NCI-H526 (cell line): ENCODE measurements at regions not wholly inside any gene's neighbourhood (a gene's known extent, or its start where the extent isn't known, plus 50 kb on each side); places are given as distances from the start of the nearest gene placed in this dataset.
"Not testable (repeated sequence)": the region's sequence is repeated elsewhere in the genome, so short reads cannot be mapped to it uniquely, and the experiment has no call there.

Experiments used
- DNase-seq, 2 experiments: peaks; one replicate each; lab custom pipeline; 2025; lab: John Stamatoyannopoulos, UW

DNA sequence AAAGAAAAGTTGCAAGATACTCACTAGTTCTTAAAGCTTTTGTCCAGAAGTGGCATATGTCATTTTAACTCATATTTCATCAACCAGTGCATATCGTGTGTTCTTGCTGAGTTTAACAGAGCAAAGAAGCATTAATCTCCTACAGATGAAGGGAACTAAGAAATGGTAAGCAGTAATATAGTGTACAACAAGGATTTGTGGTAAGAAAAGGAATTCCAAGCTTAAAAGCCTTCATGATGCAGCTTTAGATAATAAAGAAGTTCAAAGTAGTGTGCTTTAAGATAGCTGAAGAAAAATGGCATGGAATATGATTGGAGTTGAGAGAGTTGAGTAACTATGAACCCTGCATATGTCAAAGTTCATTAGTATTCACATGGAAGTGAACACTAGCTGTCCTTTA, 649.8 kb upstream of the FSHR start:
- no peak for DNase-seq

DNA sequence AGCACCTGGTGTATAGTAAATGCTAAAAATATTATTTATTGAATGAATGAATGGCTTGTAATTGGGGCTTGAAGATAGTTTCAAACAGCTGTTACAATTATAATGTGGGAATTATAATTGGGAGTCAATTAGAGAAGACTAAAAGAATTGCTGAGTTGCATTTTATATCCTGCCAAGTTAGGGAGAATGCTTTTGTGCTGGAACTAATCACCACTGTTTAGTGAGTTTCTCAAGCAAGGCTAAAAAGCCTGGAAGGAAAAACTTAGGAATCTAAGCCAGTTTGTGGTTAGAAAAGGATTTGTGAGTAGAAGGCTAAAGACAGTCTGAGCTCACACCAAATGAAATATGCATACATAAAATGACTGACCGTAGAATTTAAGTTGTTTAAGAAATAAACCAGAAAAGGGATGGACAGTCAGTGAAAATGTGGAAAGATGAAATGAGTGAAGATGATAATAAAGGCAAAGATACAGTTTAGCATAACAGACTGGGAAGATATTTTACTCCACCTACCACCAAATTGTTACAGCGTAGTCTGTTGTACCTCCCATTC, 647.7 kb upstream of the FSHR start:
- no peak for DNase-seq

DNA sequence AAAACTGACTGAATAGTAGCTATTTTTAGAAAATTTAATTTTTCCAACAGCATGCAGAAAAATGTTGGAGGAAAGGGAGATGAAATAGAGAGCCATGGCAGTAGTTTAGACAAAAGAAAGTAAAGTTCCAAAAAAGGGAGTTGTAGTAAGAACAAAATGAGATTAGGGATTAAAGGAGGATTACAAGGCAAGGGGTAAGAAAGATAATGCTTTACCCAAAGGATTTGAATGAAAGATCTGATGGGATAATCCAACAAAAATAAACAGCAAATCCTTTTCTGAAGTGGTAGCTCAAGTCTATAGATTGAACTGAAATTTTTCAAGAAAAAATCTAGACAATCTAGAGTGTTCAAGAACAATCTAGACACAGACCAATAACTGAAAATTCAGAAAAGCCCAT, 644.3 kb upstream of the FSHR start:
- no peak for DNase-seq

DNA sequence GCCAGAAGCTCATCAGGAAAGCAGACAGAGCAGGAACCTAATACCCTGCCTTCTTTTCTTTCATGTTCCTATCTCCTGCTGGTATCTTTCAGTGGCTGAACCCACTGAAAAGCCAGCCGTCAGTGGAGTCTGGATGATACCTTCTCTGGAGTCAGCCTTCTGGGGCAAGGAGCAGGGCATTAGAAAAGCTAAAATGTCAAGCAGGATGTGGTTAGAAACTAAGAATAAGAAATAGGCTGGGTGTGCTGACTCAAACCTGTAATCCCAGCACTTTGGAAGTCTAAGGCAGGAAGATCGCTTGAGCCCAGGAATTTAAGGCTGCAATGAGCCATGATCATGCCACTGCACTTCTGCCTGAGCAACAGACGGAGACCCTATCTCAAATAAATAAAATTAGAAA, 642.0 kb upstream of the FSHR start:
- no peak for DNase-seq

DNA sequence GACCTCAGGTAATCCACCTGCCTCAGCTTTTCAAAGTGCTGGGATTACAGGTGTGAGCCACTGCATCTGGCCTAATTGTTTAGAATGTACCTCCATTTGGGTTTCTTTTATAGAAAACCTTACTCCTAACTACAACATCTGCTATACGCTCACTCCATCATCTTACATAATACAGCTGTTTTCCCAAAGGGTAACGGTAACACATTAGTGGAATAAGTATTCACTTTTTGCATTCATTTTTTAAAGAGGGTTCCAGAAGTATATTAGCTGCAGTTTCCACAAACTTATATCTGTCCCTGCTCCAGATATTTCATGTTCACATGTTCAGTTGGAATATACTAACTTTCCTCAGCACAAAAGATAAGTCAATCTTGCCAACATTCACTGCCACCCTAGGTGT, 640.1 kb upstream of the FSHR start:
- no peak for DNase-seq

DNA sequence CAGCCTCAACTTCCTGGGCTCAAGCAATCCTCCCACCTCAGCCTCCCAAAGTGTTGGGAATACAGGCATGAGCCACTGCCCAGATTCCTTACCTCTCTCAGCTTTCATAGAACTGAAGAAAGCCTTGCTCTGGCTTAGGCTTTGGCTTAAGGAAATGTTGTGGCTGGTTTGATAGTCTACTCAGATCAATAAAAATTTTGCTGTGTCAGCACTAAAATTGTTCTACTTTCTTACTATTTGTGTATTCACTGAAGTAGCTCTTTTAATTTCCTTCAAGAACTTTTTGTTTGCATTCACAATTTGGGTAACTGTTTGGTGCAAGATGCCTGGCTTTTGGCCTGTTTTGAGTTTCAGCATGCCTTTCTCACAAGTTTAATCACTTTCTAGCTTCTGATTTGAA, 634.0 kb upstream of the FSHR start:
- no peak for DNase-seq

DNA sequence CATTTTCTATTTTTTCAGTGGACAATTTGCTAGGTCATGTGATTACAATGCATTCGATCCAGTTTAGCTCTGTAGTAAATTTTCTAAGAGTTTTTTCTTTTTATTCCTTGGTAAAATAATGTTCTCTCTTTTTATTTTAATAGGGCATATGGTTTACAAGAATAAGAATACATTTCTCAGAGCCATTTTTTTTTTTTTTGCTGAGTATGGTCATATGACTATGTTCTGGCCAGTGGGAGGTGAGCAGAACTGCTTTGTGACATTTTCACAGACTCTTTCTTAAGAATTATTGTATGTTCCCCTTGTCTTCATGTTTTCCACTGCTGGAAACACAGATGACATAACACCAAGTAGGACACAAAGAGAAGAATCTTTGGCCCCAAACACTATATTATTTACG, 626.6 kb upstream of the FSHR start:
- no peak for DNase-seq

DNA sequence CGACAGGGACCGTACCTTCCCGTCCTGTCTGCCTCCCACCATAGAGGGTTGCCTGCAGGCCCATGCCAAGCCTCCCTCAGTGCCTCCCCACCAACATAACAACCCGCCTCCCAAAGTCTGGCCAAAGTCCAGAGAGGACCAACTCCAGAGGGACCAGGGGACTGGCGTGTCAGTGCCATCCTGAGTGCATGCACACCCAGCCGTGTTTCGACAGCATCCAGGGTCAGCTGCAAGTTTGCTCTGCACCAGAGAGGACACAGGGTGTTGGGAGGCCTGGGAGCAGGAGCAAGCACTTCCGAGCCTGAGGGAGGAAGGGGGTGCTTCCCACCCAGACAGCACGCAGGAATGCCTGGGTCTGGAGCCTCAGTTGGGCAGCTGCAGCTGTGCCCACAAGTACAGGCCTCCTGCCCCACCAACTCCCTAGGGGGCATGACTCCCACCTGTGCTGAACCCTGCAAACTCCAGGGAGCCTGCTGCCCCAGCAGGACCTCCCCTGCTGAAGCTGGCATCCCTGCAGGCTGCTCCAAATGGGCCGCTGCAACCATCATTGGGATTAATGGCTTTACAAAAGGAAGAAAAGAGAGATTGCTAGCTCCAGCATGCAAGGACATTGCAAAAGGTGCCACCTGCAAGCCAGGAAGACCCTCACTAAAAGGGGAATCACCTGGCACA, 618.1 kb upstream of the FSHR start:
- no peak for DNase-seq

DNA sequence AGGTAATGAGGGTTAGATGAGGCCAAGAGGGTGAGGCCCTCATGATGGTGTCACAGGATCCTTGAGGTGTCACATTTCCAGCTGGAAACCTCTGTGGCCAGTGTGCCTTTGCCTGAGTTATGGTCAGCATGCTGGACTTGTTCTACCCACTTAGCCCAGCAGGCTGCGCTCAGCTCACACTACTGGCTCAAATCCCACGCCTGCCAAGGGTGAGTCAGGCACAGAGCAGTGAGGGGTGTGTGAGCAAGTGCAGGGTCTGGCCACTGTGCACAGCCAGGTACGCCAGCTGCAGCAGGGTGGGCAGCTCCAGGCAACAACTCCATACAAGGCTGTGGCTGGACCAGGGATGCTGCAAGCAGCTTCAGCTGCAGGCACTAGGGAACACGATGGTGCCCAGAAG, 616.6 kb upstream of the FSHR start:
- peak; percentile 23 to 72 for DNase-seq

DNA sequence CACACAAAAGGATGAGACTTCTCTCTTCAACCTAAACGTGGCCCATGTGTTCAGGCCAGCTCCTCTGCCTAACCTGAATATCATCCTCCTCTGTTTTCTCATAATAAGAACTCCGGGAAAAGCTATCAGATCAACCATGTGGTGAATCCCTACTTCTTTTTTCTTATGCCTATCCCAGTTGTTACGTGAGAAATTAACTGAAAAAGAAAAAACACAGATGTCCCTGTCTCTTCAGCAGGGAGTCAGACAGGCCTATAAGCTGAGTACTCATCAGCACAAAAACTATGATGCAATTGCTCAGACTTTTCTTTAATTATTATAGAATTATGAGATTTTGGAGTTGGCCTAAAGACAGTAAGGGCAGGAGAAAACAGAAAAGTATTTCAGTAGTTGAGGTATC, 613.0 kb upstream of the FSHR start:
- no peak for DNase-seq

DNA sequence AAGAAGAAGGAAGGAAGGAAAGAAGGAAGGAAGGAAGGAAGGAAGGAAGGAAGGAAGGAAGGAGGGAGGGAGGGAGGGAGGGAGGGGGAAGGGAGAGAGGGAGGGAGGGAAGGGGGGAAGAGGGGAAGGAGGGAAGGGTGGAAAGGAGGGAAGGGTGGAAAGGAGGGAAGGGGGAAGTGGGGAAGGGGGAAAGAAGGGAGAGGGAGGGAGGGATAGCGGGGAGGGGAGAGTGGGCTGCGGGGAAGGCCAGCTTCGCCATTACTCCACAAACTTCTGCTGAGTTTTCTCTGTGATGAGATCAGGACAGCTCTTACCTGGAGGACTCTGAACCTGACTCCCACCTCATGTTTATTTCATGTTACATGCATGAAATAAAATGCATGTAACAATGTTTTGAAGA, 601.5 kb upstream of the FSHR start:
- DNase-seq: no peak

DNA sequence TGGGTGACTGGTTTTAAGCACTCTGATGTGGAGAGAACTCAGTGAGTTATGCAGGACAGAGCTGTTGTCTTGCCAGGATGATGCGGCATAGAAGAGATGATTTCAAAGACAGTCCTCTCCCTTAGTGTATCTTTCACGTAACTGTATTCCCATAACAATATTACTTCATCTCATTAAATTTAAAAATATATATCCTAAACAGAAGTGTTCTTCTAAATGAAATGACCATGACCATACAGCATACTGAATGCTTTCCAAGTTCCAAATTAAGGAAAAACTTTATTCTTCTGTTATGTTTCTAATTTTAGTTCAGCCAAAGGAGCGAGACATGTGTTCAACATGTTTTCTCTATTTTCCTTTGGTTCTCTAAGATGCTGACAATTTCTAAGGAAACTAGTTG, 600.1 kb upstream of the FSHR start:
- DNase-seq: no peak

DNA sequence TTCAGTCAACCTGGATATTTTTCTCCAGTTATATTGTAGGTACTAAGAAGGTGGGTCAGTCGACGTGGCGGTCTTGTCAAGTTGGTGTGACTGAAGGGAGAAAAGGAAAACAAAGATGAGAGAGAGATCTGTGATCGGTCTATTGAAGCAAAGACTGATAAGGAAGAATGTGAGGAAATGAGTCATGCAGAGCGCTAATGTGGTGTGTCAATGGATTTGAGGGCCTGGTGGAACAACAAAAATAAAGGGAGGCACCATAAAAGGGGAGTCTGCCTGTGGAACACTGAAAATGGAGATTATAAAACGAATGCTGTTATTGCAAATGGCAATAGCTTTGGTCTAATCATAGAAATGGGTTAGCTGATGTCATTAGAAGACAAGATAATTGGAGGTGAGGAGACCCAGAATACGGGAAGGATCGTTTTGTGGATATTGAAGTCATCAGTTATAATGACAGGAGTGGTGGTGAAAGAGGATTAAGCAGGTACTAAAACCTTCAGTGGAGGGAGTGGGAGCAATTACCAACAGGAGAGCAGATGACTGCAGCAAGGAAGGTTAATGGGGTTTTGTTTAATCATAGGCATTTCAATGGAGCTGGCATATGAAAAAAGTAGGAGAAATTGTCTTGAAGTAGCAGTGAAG, 599.1 kb upstream of the FSHR start:
- DNase-seq: no peak

DNA sequence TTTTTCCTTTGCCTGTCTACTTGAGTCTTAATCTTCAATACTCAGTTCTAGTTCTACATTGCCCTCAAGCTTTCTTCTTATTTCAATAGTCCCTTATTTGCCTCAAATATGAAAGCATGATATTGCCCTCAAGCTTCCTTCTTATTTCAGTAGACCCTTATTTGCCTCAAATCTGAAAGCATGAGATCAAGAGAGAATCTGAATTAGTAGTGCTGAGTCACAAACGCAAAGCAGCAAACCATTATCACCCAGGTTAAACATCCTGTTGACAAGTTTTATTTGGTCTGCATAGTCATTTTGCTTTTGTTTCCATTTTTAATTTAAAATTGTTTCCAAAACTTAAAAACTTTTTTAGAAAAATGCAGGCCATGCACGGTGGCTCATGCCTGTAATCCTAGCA, 583.3 kb upstream of the FSHR start:
- no peak for DNase-seq

DNA sequence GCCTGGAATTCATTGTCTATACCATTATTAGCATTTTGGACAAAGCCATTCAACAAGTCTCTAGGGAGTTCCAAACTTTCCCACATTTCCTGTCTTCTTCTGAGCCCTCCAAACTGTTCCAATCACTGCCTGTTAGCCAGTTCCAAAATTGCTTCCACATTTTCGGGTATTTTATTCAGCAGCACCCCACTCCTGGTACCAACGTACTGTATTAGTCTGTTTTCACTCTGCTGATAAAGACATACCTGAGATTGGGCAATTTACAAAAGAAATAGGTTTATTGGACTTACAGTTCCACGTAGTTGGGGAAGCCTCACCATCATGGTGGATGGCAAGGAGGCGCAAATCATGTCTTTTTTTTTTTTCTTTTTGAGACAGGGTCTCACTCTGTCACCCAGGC, 578.6 kb upstream of the FSHR start:
- DNase-seq: not testable (repeated sequence)

DNA sequence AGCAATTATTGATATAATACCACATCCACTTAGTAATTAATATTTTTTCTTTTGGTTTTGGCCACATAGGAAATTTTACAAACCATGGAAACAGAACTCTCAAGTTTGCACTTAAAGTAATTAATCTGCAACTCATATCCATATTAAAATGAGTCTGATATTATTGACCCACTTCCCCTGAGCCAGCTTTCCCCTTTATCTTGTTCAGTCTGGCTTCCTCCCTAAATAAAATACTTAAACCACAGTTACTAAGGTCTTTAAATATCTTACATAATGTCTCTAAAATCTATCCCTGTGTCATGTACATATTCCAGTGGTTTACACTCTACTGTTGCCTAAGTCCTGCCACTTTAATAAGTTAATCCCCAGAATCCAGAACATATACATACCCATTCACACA, 564.9 kb upstream of the FSHR start:
- no peak for DNase-seq

DNA sequence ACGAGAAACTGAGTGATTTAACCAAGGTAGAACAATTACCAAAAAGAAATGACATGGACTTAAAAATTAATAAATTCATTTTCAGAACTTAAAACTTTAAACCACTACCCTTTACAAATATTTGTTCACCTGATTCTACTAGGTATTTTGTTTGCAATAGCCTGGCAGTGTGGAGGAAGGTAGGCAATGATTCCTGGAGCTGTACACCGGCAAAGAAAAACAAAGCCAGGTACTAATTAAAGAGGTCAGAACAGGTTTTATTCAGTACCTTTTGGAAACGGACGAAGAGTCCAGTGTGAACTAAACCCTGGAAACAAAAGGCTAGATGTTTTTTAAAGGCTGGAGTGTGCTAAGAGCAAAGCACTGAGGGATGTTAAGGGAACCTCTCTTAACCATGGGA, 561.3 kb upstream of the FSHR start:
- no peak for DNase-seq

DNA sequence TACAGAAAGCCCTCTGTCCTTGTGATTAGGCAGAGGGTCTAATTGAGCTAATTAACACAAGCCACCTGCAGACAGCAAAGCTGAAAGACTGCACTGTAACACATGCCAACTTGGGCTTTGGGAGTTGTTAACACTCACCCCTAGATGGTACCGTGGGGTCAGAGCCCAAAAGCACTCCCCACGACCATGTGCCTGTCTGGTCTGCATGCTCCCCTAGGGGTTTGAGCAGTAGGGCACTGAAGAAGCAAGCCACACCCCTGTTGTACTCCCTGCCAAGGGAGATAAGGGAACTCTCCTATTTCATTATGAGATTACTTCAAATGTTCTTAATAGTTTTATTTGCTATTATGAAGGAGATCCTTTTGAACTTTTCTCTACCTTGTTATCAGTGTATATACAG, 560.1 kb upstream of the FSHR start:
- DNase-seq: no peak

DNA sequence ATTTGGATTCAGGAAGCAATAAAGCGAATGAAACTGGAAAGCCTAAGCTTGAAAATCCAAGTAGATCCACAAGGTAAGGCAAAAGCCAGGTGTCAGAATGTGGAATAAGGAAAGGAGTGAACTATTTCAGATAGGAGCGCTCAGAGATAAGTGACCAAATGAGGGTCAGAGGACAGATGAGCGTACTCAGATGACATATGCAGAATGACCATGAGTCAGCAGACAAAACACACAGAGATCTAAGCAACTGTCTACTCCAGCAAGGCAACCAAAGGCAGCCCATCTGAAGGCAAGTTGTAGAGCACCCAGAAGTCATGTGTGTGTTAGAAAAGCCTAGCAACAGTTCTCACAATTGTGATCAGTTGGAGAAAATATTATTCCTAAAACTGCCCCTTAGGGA, 548.4 kb upstream of the FSHR start:
- no peak for DNase-seq

DNA sequence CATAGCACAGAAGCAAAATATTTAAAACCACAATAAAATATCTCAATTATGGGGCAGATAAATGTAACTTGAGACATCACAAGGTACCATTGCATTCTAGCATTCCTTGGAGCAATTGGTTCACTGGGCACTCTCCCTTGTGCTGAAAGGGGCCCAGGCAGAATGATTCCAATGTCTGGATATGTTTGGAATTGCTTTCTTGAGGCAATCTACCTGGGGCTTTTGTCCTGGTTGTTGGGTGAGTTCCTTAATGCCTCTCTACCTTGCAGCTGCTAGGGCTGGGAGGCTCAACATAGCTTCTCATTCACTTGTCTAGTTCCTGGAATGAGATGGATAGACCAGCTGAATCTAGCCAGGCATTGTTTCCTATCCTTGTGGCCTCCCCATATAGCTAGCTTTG, 539.6 kb upstream of the FSHR start:
- DNase-seq: no peak

DNA sequence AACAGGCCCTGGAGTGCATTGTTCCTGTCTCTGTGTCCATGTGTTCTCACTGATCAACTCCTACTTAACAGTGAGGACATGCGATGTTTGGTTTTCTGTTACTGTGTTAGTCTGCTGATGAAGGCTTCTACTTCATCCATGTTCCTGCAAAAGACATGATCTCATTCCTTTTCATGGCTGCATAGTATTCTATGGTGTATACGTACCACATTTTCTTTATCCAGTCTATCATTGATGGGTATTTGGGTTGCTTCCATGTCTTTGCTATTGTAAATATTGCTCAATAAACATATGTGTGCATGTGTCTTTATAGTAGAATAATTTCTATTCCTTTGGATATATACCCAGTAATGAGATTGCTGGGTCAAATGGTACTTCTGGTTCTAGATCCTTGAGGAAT, 537.7 kb upstream of the FSHR start:
- not testable (repeated sequence) for DNase-seq

DNA sequence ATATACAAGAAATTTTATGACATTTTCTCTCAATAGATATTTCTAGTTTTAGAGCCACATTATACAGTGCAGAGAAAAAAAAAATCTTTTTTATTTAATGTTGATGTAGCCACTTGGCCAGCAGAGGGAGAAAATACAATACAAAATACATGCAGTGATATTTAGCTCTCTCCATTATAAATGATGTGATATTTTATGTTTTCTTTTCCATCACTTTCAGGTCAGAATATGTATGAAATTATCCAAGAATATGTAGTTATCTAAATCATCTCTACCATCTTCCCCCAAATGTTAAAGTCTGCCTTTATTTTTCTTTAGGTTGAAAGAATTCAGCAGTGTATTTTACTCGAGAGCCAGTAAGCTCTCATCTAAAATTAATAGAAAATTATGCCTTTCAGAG, 533.6 kb upstream of the FSHR start:
- peak in 1 of 2 experiments; percentile 28 for DNase-seq

DNA sequence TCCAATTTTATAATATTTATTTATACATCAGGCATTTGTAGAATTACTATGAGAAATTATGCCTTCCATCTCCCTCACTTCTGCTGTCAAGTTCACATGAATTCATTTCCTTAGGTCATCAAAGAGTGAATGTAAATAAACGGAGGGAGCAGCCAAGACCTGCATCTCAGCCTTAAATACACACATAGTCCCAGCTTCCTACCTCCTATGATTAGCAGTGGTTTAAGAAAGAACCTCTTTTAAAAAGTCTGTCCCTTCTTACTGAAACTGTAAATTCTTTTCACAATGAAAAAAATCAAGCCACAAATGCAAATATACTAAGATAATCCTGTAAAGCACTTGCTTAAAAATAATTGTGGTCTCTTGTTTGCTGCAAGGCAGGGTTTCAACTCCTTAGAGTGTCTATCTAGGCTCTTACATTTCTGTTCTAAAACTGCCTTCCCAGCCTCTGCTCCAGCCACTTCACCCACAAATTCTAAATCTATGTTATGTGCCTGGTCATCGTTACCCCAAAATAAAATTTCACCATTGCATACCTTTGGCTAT, 532.7 kb upstream of the FSHR start:
- peak in 1 of 2 experiments; percentile 2 for DNase-seq

DNA sequence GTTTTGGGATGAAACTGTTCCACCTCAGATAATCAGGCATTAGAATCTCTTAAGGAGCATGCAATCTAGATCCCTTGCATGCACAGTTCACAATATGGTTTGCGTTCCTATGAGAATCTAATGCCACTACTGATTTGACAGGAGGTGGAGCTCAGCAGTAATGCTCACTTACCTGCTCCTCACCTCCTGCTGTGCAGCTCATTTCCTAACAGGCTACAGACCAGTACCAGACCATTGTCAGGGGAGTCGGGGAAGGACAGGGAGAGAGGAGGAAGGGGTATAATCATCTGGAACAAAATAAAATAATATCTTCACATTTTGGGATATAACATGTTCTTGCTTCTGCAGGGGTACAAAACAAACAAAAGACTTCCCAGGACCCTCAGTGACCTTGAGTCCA, 532.0 kb upstream of the FSHR start:
- no peak for DNase-seq
